NCI-H1092 (cell line): ENCODE measurements at regions not wholly inside any gene's neighbourhood (a gene's known extent, or its start where the extent isn't known, plus 50 kb on each side); places are given as distances from the start of the nearest gene placed in this dataset.

Experiments used
- DNase-seq: peaks from one replicate; lab custom pipeline; 2025; lab: John Stamatoyannopoulos, UW

DNA sequence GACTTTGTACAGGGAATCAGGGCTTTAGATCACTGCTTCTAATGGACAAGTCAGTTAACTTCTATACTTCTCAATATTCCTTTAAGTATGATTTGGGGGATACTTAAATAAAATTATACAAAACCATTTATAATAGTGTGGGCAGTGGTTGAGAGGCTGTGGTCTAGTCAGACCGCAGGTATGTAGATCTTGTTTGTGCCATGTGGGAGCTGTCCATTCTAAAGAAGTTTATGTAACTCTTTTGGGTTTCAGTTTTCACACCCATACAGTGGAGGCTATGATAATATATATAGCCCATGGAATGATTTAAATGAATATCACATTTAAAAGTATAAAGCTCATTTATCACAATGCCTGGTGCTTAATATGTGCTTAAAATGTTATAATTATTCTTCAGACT lies 654.3 kb upstream of the KIF2B start:
- DNase-seq = no peak

GRCh38 chr17:53166731-53167130 lies 656.0 kb upstream of the KIF2B start:
- DNase-seq = no peak

DNA sequence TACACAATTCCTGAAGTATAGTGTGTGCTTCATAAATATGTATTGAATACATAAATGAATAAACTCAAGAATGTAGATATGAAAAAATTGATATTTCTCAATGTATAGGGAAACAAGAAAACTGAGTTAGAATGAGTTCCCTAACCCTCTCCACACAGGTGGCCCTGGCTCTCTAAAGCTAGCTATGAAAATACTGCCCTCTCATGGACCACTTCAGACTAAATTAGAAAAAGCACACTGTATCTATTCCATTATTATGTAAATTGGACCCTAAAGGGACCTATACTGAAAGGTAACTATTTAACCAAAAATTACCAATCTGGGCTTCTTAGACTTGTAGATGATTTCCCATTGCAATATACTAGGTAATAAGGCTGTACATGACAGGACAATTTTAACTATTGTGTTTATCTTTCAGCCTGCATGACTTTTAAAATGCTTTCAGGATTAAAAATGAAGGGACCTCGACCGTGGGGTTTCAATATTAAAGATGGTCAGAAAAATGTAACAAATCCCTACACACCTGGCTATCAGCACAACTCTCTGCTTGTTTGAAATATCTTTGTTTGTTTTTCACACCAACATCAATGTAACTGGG lies 672.5 kb upstream of the KIF2B start:
- no peak for DNase-seq

DNA sequence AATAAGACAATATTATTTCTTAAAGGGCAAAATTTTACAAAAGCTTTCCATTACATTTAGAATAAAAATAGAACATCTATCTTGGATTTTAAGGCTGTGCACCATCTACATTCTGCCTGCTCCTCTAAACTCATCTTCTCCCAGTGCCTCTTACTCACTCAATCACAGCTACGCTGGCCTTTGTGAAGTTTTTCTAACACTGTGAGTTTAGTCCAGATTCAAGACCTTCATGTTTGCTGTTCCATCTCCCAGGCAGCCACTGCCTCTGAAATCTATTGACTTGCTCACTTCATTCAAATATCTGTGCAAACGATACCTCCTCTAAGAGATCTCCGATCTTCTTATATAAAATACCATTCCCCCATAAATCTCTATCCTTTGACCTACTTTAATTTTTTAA lies 673.4 kb upstream of the KIF2B start:
- DNase-seq = no peak

- no peak for DNase-seq
Observed at GRCh38 chr17:53148058-53148457, 674.7 kb upstream of the KIF2B start.

DNA sequence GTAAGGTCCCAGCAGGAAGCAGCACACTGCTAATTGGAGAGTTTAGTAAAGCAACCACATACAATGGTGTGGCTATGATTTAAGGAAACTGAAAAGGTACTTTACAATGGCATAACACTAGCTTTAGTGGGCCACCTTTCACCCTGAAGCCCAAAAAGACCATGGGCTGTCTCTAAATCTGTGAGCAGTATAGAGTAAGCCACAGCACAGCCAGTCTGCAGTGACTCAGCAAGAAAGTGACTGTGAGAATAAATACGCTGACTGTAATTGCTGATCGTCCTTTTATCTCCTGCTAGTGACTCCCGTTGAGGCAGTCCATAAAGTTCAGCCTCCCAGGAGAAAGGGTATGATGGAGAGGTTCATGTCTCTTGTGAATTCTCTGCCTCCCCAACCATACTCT lies 679.8 kb upstream of the KIF2B start:
- no peak for DNase-seq

DNA sequence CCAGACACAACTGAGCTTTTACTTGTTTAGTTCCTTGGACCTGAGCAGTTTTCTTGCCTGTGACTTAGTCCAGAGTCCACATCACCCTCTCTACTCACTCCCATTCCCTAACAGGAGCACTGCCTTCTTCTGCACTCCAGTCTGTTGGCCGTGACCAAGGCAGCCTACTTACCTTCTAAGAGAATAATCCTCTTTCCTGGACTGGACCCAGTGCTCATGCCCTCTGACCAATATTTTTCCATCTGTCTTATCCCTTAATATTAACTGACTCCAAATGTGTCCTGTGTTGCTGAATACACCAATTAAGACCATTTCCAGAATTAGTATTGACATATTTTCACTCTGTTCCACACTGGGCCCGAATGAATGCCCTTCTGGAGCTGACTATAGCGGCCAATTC lies 681.0 kb upstream of the KIF2B start:
- no peak for DNase-seq

DNA sequence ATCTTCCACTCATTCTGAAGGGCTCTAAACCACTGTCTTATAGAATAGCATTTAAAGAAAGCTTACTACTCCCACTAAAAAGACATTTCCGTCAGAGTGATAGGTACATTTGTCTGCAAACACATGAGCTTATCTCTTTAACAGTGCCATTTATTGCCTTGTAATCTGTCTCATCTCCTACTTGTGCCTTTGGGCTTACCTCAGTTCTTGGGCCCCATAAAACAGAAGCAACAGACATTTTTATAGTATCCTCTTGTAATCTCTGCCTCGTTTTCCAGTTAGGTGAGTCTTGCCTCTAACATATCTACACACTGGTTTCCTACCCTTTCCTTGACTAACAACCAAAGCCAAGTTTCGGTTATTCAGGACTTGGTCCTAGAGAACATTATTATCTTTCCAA lies 681.4 kb upstream of the KIF2B start:
- no peak for DNase-seq

DNA sequence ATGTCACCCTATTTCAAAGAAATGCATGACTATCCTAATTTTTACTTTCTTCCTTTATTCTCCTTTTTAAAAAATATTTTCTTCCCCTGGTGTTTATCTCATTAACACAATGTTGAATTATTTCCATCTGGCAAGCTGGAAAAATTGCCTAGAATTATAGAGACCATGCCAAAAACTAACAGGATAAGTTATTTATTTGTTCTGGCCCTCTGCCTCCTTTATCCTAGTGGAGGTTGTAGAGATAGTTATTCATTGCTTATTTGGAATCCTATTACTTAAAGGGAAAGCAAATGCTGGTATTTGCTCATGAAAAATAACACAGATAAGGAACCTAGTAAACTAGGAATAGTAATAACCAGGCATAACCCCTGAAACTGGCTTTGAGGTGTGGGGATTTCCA lies 684.9 kb upstream of the KIF2B start:
- DNase-seq = no peak

DNA sequence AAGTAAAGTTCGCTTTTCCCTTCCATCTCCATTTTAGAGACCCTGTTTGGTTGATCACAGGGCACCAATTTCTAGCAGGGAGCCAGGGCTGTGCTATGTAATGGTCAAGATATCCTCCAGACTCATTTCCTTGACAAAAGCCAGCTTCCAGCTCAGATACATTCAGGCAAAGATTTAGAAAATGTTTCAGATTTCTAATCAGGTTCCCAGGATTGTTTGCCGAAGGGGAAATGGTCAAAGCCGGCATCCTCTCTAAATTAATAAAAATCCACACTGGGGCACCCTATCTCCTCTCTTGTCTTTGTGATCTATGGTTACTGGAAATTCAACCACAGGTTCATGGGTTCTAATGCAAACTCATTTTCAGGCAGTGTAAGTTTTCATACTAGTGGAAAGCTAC lies 686.8 kb upstream of the KIF2B start:
- no peak for DNase-seq

DNA sequence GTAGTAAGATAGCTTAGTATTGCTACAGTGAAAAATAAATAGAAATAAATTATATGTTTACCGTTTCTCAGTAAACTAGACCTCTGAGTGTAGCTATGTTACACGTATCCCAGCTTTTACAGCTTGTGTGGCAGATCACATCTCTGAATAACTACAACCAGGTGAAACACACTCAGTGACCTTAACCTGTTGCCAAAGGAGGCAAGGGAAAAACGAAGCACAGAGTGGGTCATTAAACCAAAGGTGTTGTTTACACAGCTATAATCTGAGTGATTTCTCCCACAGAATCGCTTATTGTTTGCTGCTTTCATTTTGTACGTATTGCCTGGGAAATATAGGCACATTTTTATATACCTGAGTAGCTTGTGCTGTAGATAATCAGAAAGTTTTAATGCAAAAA lies 688.2 kb upstream of the KIF2B start:
- DNase-seq = no peak

DNA sequence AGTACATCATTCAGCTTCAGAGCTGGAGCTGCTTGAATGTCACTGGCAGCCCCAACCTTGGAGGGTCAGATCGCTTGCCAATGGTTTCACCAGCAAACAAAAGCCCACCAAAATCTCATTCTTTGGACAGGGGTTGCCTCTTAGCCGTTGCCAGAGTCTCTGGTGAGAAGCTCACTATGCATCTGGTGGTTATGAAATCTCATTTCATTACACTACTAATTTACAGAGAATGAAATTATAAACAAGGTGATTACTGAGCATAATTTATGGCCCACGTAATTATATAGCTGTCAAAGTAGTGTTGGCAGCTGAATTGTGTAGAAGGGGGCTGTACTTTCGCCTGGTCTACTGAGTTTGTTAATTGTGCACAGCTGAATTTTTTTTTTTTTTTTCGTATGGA lies 688.9 kb upstream of the KIF2B start:
- DNase-seq = no peak

- DNase-seq = no peak
Observed at GRCh38 chr17:53129863-53130262, 692.9 kb upstream of the KIF2B start.

DNA sequence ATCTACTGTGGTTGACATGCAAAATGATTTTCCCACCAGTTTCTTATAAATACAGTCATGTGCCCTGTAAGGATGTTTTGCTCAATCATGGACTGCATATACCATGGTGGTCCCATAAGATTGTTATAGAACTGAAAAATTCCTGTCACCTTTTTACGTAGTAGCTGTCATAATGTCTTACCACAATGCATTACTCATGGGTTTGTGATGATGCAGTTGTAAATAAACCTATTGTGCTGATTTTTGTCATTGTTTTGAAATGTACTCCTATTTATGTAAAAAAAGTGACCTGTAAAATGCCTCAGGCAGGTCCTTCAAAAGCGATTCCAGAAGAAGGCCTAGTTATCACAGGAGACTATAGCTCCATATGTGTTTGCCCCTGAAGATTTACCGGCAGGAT lies 695.4 kb upstream of the KIF2B start:
- DNase-seq = no peak

- no peak for DNase-seq
Observed at GRCh38 chr17:53122966-53123365, 699.8 kb upstream of the KIF2B start.

GRCh38 chr17:53119773-53120172 lies 703.0 kb upstream of the KIF2B start:
- DNase-seq = no peak

DNA sequence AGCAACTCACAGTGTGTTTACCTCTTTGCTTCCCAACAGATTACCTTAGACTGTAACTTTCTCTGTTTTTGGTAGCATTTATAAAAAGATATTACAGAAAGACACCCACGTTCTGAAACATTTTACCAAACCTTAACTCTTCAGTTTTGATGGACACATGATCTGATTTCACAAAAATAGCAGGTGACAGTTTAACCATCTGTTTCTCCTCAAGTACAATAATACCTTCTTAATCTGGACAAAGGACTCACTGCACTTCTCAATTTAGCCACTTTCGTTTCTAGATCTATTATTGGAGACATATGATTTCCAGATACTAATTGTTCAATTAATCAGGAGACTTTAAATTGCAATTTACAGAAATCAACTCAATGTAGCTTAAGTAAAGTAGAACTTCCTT lies 703.8 kb upstream of the KIF2B start:
- no peak for DNase-seq

DNA sequence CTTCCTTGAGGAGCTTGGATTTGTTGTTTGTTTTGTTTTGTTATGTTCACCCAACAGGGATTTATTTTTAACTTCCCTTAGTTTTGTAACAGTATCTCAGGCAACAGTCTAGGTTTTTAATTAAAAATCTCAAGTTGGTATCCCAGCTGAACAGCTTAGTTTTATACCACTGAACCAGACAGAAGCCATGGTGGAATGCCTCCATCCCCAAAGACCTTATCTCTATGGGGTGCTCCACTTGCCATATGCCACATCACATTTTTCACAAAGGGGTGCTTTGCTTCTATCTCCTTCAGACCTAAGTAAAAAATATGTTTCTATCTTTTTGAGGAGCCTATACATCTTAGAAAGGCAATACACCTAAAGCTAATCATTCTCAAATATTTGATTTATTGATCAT lies 715.8 kb upstream of the KIF2B start:
- DNase-seq = no peak

DNA sequence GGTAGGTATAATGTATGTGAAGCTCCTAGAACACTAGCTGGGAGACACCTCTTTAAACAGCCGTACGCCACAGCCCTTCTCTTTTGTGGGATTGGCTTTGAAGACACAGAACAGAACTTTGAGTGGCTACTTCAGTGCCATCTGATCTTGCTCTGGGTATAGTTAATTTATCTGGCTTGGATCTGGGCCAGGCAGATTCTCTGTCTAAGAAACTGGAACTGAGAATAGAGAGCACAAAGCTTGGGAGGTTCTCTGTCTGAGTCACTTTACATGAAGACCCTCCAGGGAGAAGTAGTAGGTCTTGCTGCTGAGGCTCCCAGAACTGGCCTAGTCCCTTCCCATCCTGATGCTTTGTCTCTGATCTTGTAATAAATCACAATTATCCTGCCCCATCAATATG lies 721.0 kb upstream of the KIF2B start:
- no peak for DNase-seq

- no peak for DNase-seq
Observed at GRCh38 chr17:53100126-53100525, 722.6 kb upstream of the KIF2B start.

- DNase-seq = no peak
Observed at GRCh38 chr17:53093391-53093790, 729.3 kb upstream of the KIF2B start.

DNA sequence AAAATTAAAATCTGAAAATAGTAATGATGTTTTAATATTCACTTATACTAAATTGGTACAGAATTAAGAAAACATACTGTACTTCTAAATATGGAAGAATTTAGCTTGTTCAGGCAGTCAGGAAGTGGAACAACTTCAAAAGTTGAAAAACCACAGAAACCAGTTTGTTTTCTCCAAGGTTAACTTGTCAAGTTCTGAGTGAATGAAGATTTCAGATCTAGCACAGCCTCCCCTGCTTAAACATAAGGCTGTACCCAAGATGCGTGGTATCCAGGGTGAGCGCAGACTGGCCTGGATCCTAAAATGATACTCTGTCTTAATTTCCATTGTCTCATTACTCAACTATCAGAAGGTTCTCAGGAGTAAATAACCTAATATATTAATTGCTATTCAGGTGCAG lies 730.7 kb upstream of the KIF2B start:
- DNase-seq = no peak

DNA sequence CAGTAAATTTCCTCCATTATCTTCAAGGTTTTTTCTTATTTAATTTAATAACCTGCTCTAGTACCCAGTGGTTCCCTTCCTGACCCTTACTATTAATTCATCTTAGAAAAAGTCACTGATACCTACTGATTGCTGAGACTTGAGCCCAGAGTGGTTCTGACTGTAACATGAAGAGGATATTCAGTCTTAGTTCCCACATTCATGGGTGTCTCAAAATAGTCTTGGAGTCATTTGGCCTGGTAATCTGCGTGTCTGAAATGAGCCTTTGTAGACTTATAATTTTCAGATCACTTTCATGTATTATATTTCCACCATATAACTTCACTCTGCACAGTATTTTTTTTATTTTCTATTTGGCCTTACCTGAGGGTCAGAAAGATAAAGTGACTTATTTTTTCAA lies 732.0 kb upstream of the KIF2B start:
- DNase-seq = no peak

GRCh38 chr17:53088481-53088880 lies 734.2 kb upstream of the KIF2B start:
- no peak for DNase-seq

GRCh38 chr17:53061446-53061845 lies 761.3 kb upstream of the KIF2B start:
- DNase-seq = no peak
